NCI-H774 (cell line): ENCODE measurements at regions not wholly inside any gene's neighbourhood (a gene's known extent, or its start where the extent isn't known, plus 50 kb on each side); places are given as distances from the start of the nearest gene placed in this dataset.
"Not testable (repeated sequence)": the region's sequence is repeated elsewhere in the genome, so short reads cannot be mapped to it uniquely, and the experiment has no call there.

ENCODE experiments used
- DNase-seq: peaks from one replicate; lab custom pipeline; 2025; lab: John Stamatoyannopoulos, UW

- DNase-seq = no peak
These were observed 280.5 kb downstream of the TLL1 start for GRCh38 chr4:166153548-166153947.

GRCh38 chr4:166162327-166162726 lies 289.3 kb downstream of the TLL1 start:
- no peak for DNase-seq

GRCh38 chr4:166165829-166166420 lies 292.9 kb downstream of the TLL1 start:
- peak; percentile 48 for DNase-seq

- no peak for DNase-seq
These were observed 296.1 kb downstream of the TLL1 start for GRCh38 chr4:166169111-166169510.

- DNase-seq = no peak
These were observed 299.6 kb downstream of the TLL1 start for GRCh38 chr4:166172619-166173018.

- DNase-seq = no peak
These were observed 301.9 kb downstream of the TLL1 start for GRCh38 chr4:166174717-166175490.

GRCh38 chr4:166182145-166182544 lies 309.1 kb downstream of the TLL1 start:
- no peak for DNase-seq

- DNase-seq = no peak
These were observed 322.1 kb downstream of the TLL1 start for GRCh38 chr4:166195101-166195500.

GRCh38 chr4:166197166-166197565 lies 324.1 kb downstream of the TLL1 start:
- DNase-seq = no peak

GRCh38 chr4:166198041-166198440 lies 325.0 kb downstream of the TLL1 start:
- DNase-seq = no peak

- DNase-seq = no peak
These were observed 325.7 kb downstream of the TLL1 start for GRCh38 chr4:166198516-166199310.

GRCh38 chr4:166202991-166203390 lies 330.0 kb downstream of the TLL1 start:
- DNase-seq = no peak

GRCh38 chr4:166212326-166212725 lies 339.3 kb downstream of the TLL1 start:
- not testable (repeated sequence) for DNase-seq

GRCh38 chr4:166222271-166222670 lies 349.2 kb downstream of the TLL1 start:
- no peak for DNase-seq

- no peak for DNase-seq
These were observed 355.1 kb downstream of the TLL1 start for GRCh38 chr4:166228112-166228511.

GRCh38 chr4:166229799-166230198 lies 356.8 kb downstream of the TLL1 start:
- no peak for DNase-seq

- DNase-seq = no peak
These were observed 357.8 kb downstream of the TLL1 start for GRCh38 chr4:166230841-166231240.

GRCh38 chr4:166239354-166239753 lies 366.3 kb downstream of the TLL1 start:
- no peak for DNase-seq

- no peak for DNase-seq
These were observed 379.7 kb downstream of the TLL1 start for GRCh38 chr4:166252487-166253402.

- DNase-seq = no peak
These were observed 384.2 kb downstream of the TLL1 start for GRCh38 chr4:166257276-166257675.

GRCh38 chr4:166257891-166258290 lies 384.9 kb downstream of the TLL1 start:
- DNase-seq = no peak

- no peak for DNase-seq
These were observed 386.0 kb downstream of the TLL1 start for GRCh38 chr4:166259081-166259480.
